GM21390 (cell line): ENCODE measurements at regions not wholly inside any gene's neighbourhood (a gene's known extent, or its start where the extent isn't known, plus 50 kb on each side); places are given as distances from the start of the nearest gene placed in this dataset.

Experiments
- ATAC-seq: cut with Tn5 transposase; IDR thresholded peaks from one replicate; pipeline ENCODE4 v1.9.1; 2021; ENCODE audit not compliant: unreplicated experiment

DNA sequence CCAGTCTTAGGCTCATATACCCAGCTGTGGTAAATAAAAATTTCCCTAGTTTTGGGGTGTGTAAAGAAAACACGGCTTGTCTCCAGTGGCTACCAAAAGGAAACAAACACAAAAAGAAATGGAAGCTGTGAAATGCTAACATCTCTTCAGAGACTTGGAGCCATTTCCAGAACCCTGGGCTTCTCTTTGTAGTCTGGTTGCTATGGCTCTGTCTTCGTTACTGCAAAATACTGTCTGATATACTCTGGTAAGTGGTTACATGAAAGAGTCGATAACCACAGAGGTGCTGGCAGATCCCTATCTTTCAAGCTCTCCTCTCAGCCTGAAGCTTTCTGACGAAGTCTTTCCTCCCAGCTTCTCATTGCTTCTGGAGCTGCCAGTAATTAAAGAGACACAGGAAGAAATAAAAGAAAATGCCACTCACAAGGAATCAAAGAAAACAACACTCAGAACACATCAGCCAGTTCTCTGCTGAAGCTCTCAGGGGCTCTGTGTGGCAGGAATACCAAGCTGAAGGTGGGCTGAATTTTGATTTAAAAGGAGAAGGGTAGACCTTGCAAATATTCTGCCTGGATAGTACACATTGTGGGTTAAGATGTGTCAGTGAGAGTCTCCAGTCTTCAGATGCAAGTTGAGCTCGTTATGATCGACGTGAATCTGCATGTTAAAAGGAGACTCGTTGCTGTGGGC, 107.6 kb upstream of the FAM9C start:
- no peak for ATAC-seq

DNA sequence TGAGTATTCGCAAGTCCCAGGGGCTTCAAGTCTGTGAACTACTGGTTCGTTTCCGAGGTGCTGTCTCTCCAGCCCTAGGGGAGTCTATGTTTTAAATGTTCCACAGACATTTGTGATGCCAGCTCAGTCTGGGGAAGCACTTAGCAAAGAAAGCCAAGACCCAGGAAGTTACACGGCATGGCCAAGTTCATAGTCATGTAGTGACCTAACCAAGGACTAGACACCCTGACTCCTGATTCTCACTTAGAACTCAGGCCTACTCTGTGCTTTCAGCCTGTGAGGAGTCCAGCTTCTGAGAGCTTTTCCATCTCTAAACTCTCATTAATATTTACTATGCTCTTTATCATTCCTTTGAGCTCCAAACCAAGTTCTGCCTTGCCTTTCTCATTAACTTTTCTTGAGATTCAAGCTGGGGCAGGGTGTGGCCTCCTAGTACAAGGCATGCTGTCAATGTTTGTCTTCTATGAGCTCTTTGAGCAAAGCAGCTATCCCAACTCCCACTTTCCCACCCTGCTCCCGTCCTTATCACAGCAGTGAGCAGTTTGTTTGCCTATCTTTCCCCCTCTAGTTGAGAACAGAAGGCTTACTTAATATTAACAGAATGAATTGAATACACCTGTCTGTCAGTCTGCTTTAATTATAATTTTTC, 105.4 kb upstream of the FAM9C start:
- no peak for ATAC-seq

DNA sequence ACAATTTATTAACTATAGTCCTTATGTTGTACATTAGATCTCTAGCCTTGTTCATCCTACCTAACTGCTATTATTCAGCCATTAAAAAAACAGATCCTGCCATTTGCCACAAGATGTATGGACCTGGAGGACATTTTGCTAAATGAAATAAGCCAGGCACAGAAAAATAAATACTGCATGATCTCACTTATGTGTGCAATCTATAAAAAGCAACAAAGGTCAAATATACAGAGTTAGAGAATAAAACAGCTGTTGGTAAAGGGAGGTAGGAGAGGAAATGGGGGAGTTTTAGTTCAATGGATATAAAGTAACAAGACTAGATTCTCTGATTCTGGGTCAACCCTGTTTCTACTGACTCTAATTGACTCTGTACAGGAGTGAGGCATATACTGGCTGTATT, 103.3 kb upstream of the FAM9C start:
- no peak for ATAC-seq

DNA sequence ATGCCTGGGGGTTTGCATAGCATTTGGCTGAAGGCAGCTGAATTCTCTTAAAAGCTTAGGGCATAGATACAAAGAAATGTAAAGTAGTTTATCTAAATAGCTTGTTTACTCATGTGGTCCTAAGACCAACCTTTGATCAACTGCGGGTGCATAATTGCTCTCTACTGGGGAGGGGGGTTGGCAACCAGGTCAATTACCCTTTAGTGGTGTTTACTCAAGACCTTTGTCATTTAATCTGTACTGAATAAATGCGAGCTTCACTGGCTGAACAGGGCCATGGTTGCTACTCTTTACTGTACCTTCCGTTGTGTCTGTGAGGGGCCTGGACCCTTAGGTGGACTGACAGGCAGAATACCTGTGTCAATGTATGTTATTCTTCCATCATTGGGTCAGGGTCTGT, 102.7 kb upstream of the FAM9C start:
- ATAC-seq, result no peak

DNA sequence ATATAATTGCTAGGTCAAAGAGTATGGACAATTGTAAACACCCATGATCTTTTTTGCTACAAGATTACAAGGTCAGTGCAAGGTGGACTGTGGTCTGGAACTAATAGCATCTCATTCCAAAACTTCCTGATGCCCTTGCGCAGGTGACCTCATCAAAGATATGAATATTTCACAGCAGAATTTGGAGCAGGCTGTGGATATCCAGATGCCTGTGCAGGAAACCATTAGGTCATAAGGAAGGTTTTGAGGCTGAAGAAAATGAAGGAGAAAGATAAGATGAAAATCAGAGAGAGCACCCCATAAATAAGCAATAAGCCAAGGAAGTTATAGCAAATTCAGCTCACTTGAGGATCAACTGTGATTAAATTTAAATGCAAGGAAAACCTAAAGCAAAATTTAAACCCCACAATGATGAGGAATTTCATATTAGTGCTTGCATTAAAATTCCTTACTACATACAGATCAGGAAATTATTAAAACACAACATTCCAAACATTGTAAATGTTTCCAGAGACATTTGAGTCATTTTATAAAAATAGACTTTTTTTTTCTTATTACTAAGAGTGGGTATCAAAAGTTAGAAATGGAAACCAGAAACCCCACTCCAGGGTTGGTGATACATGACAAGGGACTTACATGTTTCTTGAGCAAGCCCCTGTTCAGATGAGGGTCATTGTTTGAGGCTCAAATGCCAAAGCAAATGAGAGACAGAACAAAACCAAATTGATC, 100.7 kb upstream of the FAM9C start:
- no peak for ATAC-seq

DNA sequence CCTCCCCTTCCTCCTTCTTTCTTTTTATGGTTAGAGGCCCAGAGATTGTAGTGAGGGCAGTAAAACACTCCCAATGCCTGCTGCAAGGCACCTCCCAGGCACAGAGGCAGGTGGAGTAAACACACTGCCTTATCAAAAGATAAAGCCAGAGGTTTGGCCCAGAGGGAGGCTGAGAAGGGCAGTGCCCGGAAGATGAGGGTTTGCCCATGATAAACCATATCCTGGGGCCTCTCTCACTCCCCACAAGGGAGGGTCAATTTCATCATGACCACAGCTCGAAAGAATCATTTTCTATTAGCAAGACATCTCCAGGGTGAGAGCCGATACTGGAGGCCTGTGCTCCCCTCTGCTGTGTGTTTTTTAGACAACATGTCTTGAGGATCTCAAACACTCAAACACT, 98.5 kb upstream of the FAM9C start:
- ATAC-seq, result no peak

DNA sequence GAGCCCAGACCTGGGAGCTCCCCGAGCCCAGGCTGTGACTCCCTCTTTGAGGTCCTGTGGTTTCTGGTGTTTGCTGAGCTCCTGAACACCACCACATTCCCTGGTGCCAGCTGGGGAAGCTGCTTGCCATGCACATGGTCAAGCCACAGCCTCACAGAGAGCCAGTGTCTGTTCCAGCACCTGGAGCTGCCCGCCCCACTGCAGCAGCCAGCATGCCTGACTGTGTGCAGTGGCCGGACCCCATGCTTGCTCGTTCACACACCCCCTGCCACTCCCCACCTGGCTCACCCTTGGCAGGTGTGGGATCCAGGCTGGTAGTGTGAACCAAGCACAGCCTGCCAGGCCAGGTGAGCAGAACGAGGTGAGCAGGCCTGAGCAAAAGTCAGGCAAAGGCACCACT, 95.6 kb upstream of the FAM9C start:
- ATAC-seq, result no peak

DNA sequence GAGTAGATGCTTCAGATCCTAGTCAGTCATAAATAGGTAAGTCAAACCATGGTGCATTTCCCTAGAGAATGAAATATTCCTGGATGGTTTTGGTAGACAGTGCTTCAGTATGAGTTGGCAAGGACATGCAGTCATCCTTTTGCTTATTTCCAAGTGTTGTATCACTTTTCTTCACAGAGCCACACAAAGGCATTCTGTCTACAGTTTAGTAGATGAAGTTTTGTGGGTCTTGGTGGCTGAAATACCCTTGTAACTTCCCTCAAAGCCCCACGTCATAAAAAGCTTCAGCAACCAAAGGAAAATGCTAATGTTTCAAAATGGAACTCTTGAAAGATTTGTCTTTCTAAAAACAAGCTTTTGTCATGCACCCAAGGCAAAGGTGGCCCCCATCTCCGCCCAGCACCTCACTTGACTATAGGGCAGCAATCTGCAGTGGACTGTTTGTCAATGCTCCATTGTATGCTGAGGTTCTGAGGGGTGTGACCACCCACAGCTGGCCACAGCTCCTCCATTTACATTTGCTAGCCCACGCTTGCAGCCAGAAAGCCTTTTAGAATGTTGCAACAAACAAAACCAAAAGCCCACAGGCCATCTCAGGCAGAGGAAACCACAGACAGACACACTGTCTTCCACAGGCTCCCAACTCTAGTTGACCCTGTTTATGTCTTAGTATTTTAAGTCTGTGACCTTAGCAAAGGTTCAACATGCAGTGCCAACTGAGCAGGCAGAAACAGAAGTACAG, 87.1 kb upstream of the FAM9C start:
- no peak for ATAC-seq

DNA sequence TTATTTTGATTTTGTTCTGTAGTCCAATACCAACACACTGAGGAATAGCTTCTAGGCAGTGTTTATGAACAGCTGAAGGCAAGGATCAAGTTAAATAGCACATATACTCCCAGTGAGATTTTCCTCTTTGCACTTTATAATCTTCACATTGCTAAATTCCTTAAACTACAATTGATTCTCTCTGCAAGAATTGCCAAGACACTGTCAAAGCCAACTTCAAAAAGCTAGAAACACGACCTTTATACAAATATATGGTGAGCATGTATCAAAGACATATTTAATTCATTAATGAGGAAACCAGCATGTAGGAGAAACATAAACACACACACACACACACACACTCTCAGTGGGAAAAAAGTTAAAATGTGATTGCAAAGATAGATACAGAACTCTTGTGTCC, 86.4 kb upstream of the FAM9C start:
- ATAC-seq, result no peak

DNA sequence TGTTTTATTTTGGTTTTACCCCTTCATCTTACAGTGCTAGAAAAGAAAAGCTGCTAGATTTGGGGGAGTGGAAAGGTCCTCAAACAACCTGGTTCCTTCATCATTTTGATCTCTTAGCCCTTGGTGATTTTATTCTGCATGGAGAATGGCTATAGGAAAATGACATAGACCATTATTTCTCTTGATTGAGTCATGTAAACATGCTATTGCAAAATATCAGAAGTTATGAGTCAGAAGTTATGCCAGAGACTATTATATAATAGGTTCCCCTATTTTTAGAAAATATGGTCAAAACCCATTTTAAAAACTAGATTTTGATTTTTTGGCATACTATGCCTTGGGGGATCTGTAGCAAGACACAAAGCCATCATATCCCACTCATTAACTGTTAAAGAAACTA, 83.7 kb upstream of the FAM9C start:
- no peak for ATAC-seq

DNA sequence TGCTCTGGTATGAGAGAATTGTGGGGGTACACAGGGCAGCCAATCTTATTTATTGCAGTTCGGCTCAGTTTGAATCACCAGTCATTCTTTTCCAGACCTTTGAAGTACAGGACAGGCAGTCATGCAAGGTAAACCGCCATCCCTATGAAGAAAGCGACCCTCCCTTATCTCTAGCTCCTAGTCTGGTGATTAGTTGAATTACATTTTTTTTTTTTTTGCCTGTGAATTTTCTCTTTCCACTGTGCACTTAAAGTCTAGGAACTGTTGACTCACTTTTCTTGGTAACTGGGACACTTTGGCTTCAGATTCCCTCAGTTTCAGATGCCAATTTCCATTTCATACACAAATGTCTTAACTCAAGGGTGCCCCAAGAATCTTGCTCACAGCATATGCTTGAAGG, 82.4 kb upstream of the FAM9C start:
- no peak for ATAC-seq

DNA sequence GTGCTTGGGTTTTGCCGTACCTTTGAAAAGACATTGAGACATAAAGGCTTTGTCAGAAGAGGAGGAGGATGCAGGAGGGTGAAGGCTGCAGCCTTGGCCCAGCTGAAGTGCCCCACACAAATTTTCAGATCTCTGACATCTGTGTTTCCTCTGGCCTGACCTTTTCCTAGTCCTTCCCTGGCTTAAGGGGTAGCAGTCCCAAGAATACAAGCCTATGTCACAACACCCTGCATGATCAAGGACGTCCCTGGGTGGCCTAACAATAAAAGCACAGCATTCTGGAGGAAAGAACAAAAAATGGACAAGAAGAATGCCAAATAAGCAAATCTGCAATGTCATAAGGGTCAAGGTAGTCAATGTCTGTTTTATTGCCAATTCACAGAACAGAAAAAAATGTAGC, 80.8 kb upstream of the FAM9C start:
- no peak for ATAC-seq

DNA sequence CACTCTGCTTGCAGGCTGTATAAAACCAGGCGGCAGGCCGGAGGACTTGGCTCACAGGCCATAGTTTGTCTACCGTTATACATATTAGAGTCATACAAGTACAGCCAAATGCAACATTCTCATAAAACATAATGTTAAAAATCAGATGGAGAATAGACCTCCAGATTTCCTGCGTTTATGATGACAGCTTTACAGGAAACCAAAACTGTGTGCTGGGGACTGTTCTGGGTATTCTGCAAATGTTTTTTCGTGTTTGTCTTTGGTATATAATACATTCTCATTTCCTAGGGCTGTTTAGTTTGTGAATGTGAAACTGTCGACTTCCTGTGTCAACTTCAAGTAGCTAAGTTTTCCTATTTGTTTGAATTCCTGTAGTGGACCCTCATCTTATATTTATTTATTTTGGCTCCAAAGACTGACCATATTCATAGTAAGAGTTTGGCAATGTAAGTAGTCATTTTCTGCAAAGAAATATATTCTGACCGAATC, 79.5 kb upstream of the FAM9C start:
- ATAC-seq, result no peak

DNA sequence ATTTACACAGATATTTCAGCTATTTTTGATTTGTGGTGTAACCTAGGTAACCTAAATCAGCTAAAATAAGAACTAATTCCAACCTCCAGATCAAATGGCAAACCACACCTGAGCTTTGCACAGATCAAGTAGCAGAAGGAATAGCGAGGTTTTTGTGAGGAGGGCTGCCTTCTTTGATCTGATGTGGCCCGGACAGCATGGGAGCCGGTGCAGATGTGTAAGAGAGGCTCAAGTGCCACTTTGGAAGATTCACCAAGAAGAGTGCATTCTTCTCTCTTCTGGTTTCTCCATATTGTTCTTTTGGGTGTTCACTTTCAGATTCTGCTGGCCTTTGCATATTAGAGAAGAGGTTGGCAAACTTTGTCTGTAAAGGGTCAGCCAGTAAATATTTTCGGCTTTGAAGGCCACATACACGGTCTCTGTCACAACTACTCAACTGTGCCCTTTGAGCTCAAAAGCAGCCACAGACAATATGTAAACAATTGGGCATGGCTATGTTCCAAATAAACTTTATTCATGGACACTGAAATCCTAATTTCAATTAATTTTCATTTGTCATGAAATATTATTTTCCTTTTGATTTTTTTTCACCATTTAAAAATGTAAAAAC, 78.9 kb upstream of the FAM9C start:
- no peak for ATAC-seq

DNA sequence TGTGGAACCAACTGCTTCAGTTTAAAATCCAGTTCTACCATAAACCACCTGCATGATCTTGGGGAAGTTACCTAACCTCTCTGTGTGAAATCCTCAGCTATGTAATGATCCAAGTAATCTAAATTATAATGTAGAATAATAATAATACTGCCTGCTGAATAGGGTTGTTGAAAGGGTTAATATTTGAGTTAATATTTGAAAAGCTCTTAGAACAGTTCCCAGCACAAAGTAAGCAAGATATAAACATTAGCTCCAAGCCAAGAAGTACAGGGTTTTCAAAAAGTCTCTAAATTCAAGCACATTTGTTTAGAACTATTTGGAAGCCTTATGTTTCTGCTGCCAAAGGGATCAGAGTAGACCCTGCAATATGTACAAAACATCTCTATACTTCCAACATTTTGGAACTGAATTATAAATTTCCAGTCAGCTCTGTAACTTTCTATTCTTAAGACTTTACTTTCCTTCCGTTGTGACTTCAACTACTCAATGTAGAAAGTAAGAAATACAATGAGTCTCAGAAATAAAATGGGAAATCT, 76.7 kb upstream of the FAM9C start:
- no peak for ATAC-seq

DNA sequence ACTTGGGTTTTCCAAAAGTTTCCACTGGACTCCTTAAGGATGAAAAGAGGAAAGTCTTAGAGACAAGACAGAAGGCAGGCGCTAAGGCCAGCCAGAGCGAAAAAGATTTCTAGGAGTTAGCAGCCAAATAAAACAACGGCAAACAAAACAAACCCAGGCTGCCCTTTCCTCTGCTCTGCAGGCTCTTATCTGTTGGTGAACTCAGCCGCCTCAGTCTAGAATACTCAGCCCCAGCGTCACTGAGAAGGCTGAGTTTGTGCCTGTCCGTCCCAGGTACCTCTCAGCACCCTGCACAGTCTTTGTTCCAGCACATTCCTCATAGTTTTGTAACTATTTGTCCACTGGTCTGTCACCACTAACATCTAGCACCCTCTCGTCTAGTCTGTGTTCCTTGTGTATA, 75.6 kb upstream of the FAM9C start:
- no peak for ATAC-seq

DNA sequence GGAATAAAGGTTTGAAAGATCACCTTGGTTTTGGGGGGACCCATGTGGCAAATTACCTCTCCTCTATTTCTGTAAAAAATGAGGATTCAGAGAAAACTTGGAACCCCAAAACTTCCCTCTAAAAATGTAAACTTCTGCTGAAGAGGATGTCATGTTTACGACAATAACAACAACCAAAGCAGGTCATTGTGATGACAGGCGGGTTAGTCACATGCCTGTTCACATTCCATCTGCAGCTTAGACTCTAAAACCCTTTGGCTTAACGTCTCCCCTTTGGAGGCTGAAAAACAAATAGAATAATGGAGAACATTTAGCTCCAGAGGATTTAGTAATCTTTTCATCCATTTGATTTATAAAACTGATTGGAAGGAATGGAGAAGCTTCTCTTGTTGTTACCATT, 75.0 kb upstream of the FAM9C start:
- ATAC-seq, result no peak

DNA sequence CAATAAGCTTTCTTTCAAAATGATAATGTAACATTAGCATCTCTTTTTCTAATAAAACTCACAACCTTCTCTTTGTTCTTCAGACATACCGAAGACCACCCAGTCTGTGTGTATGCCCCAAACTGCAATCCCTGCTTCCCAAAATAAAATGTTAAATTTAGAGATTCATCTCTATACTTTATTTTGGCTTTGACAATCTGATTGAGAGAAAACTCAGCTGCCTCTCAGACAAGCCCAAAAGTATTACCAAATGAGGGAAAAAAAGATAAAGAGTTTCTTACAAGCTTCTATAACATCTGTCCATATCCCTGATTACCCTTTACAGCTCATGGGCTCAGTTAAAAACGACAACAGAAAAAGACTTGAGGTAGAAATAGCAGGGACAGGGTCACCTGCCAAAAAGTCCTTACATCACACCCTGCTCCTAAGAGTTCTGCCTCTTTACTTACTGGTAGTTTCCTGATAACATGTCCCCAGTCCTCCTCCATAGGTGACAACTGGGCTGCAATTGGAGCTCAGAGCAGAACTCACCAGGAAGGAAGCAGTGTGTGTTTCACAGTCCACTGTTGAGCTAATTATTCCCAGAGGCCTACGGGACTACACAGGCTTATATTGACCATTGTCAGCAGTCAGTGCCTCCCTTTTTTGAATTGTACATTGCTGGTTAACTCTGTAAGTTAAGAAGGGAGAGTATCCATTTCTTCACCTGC, 70.9 kb upstream of the FAM9C start:
- no peak for ATAC-seq

DNA sequence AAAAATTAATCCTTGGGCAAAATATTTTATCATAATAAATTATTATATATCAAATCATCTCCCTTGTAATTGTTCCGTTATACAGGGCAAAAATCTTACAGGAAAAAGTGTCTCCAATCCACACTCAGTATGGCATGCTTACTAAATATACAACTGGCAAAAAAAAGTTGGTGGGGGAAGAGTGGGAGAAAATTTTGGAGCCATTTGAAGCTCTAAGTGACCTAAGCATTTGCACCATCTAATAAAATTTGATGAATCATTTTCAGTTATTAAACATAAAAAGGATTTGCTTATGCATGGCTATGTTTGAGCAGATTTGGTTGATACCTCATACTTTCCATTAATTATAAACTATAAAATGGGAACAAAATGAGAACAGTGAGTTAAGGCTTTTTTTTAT, 68.1 kb upstream of the FAM9C start:
- ATAC-seq, result no peak
